ENCODE measurements at regions not wholly inside any gene's neighbourhood (a gene's known extent, or its start where the extent isn't known, plus 50 kb on each side); places are given as distances from the start of the nearest gene placed in this dataset.

DNA sequence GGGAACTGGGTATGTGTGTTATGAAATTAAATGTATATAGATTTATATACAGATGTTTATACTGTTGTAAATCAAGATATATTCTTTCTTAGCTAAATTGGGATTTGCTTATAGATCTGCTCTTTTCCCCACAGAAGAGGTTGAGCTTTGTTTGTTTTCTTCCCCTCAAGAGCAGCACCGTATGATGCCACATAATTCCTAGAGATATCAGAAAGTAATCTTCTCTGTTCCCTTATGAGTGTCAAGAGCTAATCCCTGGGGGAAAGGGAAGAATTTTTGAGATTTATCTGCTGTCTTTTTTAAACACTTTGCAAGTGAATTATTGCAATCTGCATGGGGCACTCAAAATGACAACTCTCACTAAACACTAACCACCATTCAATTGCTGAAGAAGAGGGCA is 68.7 kb upstream of the SP4 start:
- TF ChIP-seq SP1 (IDR thresholded peaks at IDR 0.05) (no peak), HDGF (IDR thresholded peaks at IDR 0.05; ENCODE audit: borderline replicate concordance) (no peak)
- TF ChIP-seq, protein P1, sequence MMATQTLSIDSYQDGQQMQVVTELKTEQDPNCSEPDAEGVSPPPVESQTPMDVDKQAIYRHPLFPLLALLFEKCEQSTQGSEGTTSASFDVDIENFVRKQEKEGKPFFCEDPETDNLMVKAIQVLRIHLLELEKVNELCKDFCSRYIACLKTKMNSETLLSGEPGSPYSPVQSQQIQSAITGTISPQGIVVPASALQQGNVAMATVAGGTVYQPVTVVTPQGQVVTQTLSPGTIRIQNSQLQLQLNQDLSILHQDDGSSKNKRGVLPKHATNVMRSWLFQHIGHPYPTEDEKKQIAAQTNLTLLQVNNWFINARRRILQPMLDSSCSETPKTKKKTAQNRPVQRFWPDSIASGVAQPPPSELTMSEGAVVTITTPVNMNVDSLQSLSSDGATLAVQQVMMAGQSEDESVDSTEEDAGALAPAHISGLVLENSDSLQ (IDR thresholded peaks at IDR 0.05) = no peak; the same call in 1 of the 2 replicates
